ENCODE measurements at regions not wholly inside any gene's neighbourhood (a gene's known extent, or its start where the extent isn't known, plus 50 kb on each side); places are given as distances from the start of the nearest gene placed in this dataset.
"Not testable (repeated sequence)": the region's sequence is repeated elsewhere in the genome, so short reads cannot be mapped to it uniquely, and the experiment has no call there.

DNA sequence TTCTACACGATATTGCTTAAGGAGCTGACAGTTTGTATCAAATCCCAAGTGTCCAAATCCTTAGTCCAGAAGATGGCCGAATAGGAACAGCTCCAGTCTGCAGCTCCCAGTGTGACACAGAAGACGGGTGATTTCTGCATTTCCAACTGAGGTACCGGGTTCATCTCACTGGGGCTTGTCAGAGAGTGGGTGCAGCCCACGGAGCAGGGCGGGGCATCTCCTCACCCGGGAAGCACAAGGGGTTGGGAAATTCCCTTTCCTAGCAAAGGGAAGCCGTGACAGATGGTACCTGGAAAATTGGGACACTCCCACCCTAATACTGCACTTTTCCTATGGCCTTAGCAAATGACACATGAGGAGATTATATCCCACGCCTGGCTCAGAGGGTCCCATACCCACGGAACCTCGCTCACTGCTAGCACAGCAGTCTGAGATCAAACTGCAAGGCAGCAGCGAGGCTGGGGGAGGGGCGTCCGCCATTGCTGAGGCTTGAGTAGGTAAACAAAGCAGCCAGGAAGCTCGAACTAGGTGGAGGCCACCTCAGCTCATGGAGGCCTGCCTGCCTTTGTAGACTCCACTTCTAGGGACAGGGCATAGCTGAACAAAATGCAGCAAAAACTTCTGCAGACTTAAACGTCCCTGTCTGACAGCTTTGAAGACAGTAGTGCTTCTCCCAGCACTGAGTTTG, 162.3 kb upstream of the MAP2 start:
- TF ChIP-seq, protein P1, sequence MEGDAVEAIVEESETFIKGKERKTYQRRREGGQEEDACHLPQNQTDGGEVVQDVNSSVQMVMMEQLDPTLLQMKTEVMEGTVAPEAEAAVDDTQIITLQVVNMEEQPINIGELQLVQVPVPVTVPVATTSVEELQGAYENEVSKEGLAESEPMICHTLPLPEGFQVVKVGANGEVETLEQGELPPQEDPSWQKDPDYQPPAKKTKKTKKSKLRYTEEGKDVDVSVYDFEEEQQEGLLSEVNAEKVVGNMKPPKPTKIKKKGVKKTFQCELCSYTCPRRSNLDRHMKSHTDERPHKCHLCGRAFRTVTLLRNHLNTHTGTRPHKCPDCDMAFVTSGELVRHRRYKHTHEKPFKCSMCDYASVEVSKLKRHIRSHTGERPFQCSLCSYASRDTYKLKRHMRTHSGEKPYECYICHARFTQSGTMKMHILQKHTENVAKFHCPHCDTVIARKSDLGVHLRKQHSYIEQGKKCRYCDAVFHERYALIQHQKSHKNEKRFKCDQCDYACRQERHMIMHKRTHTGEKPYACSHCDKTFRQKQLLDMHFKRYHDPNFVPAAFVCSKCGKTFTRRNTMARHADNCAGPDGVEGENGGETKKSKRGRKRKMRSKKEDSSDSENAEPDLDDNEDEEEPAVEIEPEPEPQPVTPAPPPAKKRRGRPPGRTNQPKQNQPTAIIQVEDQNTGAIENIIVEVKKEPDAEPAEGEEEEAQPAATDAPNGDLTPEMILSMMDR (IDR thresholded peaks at IDR 0.05; ENCODE audit: low read depth, low read length, missing input control) = not testable (repeated sequence)
- TF ChIP-seq EGR1 (IDR thresholded peaks at IDR 0.05; ENCODE audit: low read depth in 2 of 2); TAF1 (conservative IDR thresholded peaks at IDR 0.05); GABPA (IDR thresholded peaks at IDR 0.05 in 1 of 2, conservative IDR thresholded peaks at IDR 0.05 in 1 of 2); JUND (IDR thresholded peaks at IDR 0.05); YY1 (IDR thresholded peaks at IDR 0.05); RAD21 (IDR thresholded peaks at IDR 0.05): not testable (repeated sequence)
- TF ChIP-seq, protein P2, sequence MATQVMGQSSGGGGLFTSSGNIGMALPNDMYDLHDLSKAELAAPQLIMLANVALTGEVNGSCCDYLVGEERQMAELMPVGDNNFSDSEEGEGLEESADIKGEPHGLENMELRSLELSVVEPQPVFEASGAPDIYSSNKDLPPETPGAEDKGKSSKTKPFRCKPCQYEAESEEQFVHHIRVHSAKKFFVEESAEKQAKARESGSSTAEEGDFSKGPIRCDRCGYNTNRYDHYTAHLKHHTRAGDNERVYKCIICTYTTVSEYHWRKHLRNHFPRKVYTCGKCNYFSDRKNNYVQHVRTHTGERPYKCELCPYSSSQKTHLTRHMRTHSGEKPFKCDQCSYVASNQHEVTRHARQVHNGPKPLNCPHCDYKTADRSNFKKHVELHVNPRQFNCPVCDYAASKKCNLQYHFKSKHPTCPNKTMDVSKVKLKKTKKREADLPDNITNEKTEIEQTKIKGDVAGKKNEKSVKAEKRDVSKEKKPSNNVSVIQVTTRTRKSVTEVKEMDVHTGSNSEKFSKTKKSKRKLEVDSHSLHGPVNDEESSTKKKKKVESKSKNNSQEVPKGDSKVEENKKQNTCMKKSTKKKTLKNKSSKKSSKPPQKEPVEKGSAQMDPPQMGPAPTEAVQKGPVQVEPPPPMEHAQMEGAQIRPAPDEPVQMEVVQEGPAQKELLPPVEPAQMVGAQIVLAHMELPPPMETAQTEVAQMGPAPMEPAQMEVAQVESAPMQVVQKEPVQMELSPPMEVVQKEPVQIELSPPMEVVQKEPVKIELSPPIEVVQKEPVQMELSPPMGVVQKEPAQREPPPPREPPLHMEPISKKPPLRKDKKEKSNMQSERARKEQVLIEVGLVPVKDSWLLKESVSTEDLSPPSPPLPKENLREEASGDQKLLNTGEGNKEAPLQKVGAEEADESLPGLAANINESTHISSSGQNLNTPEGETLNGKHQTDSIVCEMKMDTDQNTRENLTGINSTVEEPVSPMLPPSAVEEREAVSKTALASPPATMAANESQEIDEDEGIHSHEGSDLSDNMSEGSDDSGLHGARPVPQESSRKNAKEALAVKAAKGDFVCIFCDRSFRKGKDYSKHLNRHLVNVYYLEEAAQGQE (IDR thresholded peaks at IDR 0.05) = not testable (repeated sequence)
- TF ChIP-seq, protein P3, sequence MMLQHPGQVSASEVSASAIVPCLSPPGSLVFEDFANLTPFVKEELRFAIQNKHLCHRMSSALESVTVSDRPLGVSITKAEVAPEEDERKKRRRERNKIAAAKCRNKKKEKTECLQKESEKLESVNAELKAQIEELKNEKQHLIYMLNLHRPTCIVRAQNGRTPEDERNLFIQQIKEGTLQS (IDR thresholded peaks at IDR 0.05) = not testable (repeated sequence)
- TF ChIP-seq, protein P4, sequence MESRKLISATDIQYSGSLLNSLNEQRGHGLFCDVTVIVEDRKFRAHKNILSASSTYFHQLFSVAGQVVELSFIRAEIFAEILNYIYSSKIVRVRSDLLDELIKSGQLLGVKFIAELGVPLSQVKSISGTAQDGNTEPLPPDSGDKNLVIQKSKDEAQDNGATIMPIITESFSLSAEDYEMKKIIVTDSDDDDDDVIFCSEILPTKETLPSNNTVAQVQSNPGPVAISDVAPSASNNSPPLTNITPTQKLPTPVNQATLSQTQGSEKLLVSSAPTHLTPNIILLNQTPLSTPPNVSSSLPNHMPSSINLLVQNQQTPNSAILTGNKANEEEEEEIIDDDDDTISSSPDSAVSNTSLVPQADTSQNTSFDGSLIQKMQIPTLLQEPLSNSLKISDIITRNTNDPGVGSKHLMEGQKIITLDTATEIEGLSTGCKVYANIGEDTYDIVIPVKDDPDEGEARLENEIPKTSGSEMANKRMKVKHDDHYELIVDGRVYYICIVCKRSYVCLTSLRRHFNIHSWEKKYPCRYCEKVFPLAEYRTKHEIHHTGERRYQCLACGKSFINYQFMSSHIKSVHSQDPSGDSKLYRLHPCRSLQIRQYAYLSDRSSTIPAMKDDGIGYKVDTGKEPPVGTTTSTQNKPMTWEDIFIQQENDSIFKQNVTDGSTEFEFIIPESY (IDR thresholded peaks at IDR 0.05) = not testable (repeated sequence)
